ENCODE measurements at regions not wholly inside any gene's neighbourhood (a gene's known extent, or its start where the extent isn't known, plus 50 kb on each side); places are given as distances from the start of the nearest gene placed in this dataset.

GRCh38 chr3:193780810-193781478, 187.9 kb downstream of the OPA1 start:
- no peak for DNase-seq

DNA sequence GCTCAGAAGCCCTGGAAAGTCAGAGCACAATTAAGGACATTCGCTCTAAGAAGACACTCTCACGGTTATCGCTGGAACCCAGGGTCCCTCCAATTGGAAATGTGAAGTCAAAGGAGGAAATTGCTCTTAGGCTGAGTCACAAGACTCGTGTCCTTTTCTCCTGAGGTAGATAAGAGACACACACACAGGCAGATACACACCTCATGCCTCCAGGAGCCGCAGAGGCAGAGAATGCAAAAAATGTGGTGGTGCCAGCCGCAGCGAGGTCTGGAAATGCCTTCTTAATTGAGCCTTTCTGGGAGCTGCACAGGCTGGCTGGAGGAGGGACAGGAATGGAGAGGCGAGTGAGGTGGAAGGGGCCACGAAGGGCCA, 189.3 kb downstream of the OPA1 start:
- no peak for DNase-seq

GRCh38 chr3:193782747-193783146, 189.7 kb downstream of the OPA1 start:
- no peak for DNase-seq

DNA sequence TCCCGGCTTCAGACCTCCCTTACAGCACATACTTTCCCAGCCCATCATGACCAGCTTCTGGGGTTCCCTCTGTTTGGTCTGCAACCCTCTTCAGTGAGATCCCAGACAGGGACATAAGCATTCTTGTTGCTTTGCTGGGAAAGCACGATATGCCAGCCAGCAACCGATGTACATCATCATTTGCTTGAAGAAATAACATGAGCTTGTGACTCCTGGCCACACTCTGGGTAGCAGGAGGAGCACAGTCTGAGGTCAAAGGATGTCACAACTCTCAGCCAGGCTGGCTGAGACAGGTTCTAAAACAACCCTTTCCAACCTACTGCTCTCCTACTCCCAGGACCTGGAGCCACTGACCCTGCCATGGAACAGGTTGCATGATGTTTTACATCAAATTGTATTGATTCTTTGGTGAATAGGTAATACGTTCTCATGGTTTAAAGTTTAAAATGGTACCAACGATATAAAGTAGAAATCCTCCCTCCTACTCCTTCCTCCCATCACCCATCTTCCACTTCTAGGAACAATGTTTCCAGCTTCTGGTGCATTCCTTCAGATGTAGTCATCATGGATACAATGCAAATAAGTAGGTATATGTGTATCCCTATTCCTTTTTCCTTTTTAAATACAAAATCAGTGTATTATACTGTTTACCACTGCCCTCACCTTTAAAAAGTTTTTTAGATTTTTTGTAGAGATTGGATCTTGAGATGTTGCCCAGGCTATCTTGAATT, 190.3 kb downstream of the OPA1 start:
- DNase-seq, result no peak

DNA sequence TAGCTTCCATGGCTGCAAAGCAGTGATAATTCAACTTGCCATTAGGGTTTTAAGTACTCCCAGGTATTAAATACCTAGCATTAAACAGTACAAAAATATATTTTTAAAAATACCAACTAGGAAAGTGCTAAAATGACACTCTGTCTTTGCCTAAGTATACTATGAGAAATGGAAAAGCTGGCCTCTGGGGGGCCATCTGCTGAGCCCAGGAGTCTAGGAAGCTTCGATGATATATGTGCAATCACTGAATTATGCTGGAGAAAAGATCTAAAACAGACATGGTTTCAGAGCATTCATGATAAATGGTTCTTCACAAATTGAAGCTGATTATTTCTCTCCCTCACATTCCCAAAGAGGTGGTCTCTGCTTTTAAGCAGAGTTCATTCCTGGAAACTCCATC, 191.8 kb downstream of the OPA1 start:
- no peak for DNase-seq

DNA sequence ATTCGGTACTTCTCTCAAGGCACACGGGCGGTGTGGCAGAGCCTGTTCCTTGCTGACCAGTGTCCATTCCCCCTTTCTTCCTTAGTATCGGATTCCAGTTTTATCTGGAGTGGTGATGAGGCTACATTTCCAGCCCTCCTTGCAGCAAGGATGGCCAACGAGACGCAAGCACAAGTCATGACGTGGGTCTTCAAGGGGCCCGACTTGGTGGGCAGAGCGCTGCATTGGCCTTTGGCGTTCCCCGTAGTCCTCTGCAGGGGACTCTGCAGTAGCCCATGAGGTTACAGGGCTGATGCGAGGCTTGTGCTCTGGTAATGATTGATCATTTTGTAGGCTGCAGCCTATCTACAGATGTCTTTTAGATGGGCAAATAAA, 194.5 kb downstream of the OPA1 start:
- DNase-seq, result no peak

- no peak for DNase-seq
Measured at GRCh38 chr3:193788189-193788991, 195.4 kb downstream of the OPA1 start.

- DNase-seq, result no peak
Measured at GRCh38 chr3:193789455-193789854, 196.4 kb downstream of the OPA1 start.

DNA sequence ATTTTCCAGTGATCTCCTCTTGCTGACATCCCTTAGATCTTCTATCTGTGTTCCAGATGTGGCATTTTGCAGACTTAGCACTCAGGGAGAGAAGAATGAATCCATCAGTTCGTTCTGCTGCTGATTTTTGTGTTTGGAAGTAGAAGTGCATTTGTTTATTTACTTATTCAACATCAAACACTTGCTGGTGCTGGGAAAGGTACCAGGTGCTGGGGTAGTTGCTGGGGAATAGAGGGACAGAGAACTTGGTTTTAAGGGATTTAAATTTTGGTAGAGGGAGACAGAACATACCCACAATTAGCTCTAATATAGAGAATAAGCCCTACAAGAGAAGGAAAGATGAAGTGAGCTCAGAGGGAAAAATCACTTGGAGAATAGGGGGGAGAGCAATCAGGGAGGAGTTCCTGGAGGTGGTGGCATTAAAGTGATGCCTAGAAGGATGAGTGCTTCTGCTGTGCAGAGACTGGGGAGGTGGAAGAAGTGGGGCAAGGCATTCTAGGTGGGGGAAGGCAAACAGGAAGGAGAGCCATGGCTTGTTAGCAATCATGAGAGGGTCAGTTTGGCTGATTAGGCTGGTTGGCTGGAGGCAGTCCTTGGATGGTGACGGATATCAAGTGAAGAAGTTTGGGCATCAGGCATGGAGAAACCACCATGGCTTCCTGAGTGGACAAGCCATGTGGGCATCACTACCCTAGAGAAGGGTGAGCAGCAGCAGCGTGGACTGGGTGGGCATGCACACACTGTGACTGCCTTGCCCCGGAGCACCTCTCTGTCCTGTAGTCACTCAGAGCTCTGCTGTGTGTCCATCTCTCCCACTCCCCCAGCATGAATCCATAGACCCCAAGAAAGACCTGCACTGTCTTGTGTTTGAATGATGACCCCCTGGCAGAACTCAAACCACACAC, 197.3 kb downstream of the OPA1 start:
- DNase-seq, result no peak

DNA sequence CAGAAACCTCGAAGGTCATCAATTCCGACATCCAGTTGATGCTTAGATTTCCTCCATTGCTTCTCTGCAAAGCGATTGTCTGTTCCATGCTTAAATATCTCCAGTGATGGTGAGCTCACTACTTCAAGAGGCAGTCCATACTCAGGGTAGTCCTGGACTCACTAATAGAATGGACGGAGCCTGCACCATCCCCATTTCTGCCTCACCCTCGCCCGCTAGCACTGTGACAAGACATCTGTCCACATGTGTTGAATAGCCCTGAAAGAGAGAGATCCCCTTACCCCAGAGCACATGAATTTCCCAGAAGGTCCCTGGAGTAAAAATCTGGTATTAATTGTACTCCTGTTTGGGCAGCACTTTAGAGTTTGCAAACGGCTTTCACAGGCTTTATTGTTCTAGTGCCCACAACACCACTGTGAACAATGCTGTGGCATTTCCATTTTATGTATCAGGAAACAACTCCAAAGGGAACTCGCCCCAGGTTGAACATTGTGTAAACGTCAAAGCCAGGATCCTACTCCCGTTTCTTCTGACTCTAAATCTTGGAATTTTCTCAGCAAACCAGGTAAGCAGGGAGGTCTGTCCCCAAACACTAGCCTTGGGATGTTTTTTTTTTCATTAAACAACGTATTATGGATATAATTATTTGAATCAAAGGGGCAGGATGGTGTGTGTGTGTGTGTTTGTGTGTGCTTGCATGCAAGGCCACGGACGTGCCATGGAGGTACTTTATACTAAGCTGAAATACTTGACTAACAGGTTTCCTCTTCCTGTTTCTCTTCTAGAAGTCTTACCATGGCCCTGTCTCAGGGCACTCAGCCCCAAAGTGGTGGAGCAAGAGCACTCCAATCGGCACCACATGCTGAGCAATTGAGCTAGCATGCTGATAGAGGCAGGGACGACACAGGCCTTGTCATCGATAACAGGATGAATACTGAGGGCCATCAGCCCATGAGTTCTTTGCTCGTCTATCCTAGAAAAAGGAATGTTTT, 198.3 kb downstream of the OPA1 start:
- DNase-seq, result no peak

- DNase-seq, result no peak
Measured at GRCh38 chr3:193793123-193793522, 200.1 kb downstream of the OPA1 start.

DNA sequence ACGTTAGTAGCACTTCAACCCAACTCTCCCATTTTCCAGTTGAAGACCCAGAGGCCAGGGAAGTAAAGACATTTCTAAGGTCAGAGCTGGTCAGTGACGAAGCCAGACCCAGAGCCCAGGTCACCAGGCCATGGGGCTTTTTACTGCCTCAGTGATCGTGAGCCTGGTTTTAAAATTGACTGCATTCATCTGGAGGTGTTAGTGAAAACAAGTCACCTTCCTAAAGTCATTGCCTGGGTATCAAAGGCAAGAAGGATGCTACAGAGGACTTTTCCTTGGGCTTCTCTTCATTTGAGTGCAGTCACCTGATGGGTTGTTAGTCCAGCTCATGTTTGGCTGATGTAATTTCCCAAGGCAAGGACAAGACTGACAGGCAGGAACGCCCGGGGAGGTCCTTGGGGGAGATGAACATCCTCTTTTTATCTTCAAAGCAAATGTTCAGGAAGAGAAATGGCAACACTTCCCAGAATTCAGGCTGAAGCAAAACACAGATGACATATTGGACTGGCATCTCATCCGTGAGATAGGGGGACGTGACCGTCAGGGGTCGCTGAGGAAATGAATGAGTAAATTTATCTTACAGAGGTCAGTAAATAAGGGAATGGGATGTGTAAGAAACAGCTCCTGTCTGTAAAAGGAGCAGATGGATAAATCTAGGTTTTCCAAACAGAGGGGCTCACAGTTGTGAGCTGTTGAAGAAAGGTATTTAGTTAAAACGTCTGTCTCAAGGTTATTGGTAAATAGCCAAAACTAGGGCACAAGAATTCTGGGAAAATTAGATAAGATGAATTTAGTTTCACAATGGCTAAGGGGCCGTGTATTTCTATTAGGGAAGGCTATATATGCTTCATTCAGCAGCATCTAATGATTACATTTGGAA, 201.2 kb downstream of the OPA1 start:
- no peak for DNase-seq

GRCh38 chr3:193795062-193795690, 202.2 kb downstream of the OPA1 start:
- DNase-seq, result no peak

DNA sequence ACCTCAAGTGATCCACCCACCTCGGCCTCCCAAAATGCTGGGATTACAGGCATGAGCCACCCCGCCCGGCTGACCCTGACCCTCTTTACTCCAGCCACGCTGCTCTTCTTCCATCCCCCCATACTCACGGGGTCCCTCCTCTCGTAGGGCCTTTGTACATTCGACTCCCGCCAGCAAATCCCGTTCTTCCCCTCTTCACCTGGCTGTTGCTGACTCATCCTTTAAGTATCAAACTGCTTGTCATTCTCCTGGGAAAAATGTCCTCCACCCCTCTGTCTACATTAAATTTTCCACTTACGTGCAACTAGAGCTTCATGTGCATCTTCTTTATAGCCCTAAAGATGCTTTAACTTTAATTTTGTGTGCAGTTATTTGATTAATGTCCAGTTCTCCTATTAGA, 203.1 kb downstream of the OPA1 start:
- DNase-seq, result no peak

- no peak for DNase-seq
Measured at GRCh38 chr3:193797566-193797965, 204.6 kb downstream of the OPA1 start.

- DNase-seq, result no peak
Measured at GRCh38 chr3:193798051-193798450, 205.0 kb downstream of the OPA1 start.

DNA sequence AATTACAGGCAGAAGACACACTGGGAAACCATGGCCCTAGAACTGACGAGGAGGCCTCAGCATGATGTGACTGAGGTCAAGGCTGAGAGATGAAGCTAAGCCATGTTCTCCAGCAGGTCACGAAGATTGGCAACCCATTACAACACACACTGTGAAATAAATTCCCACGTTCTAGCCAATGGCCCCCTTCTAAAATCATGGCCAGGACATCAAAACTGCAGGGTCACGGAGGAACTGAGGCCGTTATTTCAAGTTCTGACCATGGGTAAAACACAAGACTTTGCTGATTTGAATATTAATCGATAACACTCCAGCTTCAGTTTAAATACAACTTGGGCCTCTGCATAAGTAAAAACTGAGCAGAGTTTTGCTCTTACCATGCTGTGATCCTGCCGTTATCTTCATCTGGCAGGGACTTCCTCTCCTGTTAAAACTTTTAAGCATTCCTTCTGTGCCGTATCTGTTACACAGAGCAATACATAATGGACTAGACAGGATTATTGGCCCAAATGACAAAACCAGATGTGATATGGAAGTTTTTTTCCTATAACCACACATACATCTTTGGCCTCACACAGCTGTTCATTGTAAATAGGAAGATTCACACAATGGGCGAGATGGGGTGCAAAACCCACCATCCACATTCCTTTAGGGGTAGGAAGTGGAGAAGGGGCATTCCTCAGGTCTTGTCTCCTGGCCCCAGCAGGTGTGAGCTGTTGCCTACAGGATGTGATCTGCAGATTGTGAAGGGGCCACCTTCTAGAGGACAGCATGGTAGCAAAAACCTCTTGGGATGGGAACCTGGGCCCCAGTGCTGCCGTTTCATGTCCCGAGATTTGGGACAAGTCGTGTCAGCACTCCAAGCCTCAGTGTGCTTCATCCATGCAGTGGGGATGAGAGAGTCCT, 207.4 kb downstream of the OPA1 start:
- DNase-seq, result no peak

- DNase-seq, result no peak
Measured at GRCh38 chr3:193801097-193801496, 208.1 kb downstream of the OPA1 start.

DNA sequence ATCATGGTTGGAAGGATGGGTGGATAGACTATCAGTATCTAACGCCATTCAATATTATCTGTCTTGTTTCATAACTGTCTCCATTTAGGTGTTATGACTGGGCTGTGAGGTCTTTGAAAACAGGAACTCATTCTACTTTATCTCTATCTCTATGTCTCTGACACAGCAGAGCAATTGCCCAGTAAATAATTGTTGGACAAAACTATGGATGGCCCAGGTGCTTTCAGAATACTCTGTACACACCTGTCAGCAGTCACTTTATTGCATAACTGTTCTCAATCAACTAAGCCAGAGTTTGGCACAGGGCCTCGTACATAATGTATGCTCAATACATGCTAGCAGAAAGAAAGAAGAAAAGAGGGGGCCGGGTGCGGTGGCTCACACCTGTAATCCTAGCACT, 210.3 kb downstream of the OPA1 start:
- DNase-seq, result no peak

All from effector CD8-positive, alpha-beta T cell (primary cell).